ENCODE measurements at regions not wholly inside any gene's neighbourhood (a gene's known extent, or its start where the extent isn't known, plus 50 kb on each side); places are given as distances from the start of the nearest gene placed in this dataset.
"Not testable (repeated sequence)": the region's sequence is repeated elsewhere in the genome, so short reads cannot be mapped to it uniquely, and the experiment has no call there.

GRCh38 chr20:12581644-12582289 is 427.0 kb upstream of the SPTLC3 start:
- H3K4me3 ChIP-seq (replicated peaks; ENCODE audit: insufficient read depth, low read length): no peak overlapping the region
- TF ChIP-seq SPI1 (IDR thresholded peaks at IDR 0.05; ENCODE audit: borderline replicate concordance, low read depth) (no peak), CTCF (IDR thresholded peaks at IDR 0.05; ENCODE audit: insufficient read depth, low read length) (no peak), POLR2AphosphoS5 (IDR thresholded peaks at IDR 0.05; ENCODE audit: low read depth) (no peak), REST (IDR thresholded peaks at IDR 0.05; ENCODE audit: insufficient replicate concordance, low read depth) (no peak), GABPA (IDR thresholded peaks at IDR 0.05; ENCODE audit: low read depth) (no peak)
- DNase-seq (ENCODE audit: low read depth in 1 of 2, low spot score in 1 of 2): no peak

GRCh38 chr20:12582710-12583109 is 426.1 kb upstream of the SPTLC3 start:
- not testable (repeated sequence) for H3K4me3 ChIP-seq (replicated peaks; ENCODE audit: insufficient read depth, low read length); H3K27ac ChIP-seq (replicated peaks); DNase-seq (ENCODE audit: low read depth in 1 of 2, low spot score in 1 of 2); H3K27me3 ChIP-seq (ENCODE audit: insufficient read depth, poor library complexity, severe bottlenecking)

More at GRCh38 chr20:12581644-12582289, 427.0 kb upstream of the SPTLC3 start:
- Histone ChIP-seq H3K27ac (replicated peaks) (no peak overlapping the region), H3K27me3 (ENCODE audit: insufficient read depth, poor library complexity, severe bottlenecking) (no peaks in the 10 kb centered on the region)

- DNase-seq (ENCODE audit: low read depth in 1 of 2, low spot score in 1 of 2): no peak
- Histone ChIP-seq H3K27ac (replicated peaks) (no peak overlapping the region), H3K27me3 (ENCODE audit: insufficient read depth, poor library complexity, severe bottlenecking) (no peaks in the 10 kb centered on the region), H3K4me3 (replicated peaks; ENCODE audit: insufficient read depth, low read length) (no peak overlapping the region)
- TF ChIP-seq POLR2AphosphoS5 (IDR thresholded peaks at IDR 0.05; ENCODE audit: low read depth) (no peak), SPI1 (IDR thresholded peaks at IDR 0.05; ENCODE audit: borderline replicate concordance, low read depth) (no peak), GABPA (IDR thresholded peaks at IDR 0.05; ENCODE audit: low read depth) (no peak), REST (IDR thresholded peaks at IDR 0.05; ENCODE audit: insufficient replicate concordance, low read depth) (no peak), CTCF (IDR thresholded peaks at IDR 0.05; ENCODE audit: insufficient read depth, low read length) (no peak)
Observed at GRCh38 chr20:12591949-12592470, 416.8 kb upstream of the SPTLC3 start.

DNA sequence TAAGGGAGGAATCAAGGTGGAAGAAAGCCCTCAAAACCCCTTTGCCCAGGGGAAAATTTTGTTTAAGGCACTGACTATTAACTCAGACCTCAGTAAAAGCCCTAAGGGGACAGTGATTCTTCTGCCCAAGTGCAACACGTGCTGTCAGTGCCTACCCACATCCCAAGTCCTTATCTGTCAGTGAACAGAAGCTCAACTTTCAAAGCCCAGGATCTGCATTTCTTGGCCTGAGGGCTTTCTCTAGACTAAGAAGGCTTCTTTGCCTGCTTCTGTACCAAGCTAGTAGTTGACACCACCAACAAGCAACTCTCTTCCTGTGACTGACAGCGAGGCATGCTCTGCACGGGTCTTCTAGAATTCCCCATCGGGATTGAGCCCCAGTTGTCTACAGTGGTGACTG is 416.0 kb upstream of the SPTLC3 start:
- Histone ChIP-seq H3K4me3 (replicated peaks; ENCODE audit: insufficient read depth, low read length) (no peak overlapping the region), H3K27me3 (ENCODE audit: insufficient read depth, poor library complexity, severe bottlenecking) (no peaks in the 10 kb centered on the region)
- no peak for TF ChIP-seq GABPA (IDR thresholded peaks at IDR 0.05; ENCODE audit: low read depth)
- TF ChIP-seq REST (IDR thresholded peaks at IDR 0.05; ENCODE audit: insufficient replicate concordance, low read depth): no peak
- TF ChIP-seq POLR2AphosphoS5 (IDR thresholded peaks at IDR 0.05; ENCODE audit: low read depth): no peak
- no peak for TF ChIP-seq SPI1 (IDR thresholded peaks at IDR 0.05; ENCODE audit: borderline replicate concordance, low read depth)
- TF ChIP-seq CTCF (IDR thresholded peaks at IDR 0.05; ENCODE audit: insufficient read depth, low read length): no peak

More for the DNA sequence above, 416.0 kb upstream of the SPTLC3 start:
- no peak for DNase-seq (ENCODE audit: low read depth in 1 of 2, low spot score in 1 of 2)
- no peak overlapping the region for H3K27ac ChIP-seq (replicated peaks)

Data from HL-60 (cell line).